ENCODE measurements at regions not wholly inside any gene's neighbourhood (a gene's known extent, or its start where the extent isn't known, plus 50 kb on each side); places are given as distances from the start of the nearest gene placed in this dataset.

DNA sequence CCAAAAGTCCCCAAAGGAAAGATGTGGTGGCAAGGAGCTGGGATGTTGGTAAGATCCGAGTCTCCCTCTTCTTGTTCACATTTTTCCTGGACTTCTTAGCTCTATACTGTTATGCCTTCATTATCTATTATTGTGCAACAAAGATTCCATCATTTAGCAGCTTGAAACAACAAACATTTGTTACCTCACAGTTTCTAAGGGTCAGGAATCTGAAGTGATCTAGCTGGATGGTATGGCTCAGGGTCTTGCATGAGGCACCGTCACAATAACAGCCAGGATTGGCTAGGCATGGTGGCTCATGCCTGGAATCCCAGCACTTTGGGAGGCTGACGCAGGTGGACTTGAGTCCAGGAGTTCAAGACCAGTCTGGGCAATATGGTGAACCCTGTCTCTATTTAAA is 51.1 kb upstream of the KRAS start:
- no peaks in the 10 kb centered on the region for H3K27me3 ChIP-seq (ENCODE audit: insufficient read depth, low read length, poor library complexity, severe bottlenecking)
- ChIA-PET POLR2A (no interaction called here), CTCF (no interaction called here)
- Mint-ChIP-seq H3K36me3 (peaks cover 0 to 3% (median 1%) of the 10 kb centered on the region in 3 donors), H3K27me3 (peaks cover 4 to 7% of the 10 kb centered on the region in 2 donors), H3K4me1 (no peaks in the 10 kb centered on the region), H3K9me3 (no peaks in the 10 kb centered on the region), H3K27ac (no peak overlapping the region), H3K4me3 (no peak overlapping the region)
- no peaks in the 10 kb centered on the region for H3K36me3 ChIP-seq (ENCODE audit: insufficient read depth, low read length)
- H3K9me3 ChIP-seq (ENCODE audit: low read length), result no peaks in the 10 kb centered on the region
- H3K4me1 ChIP-seq (ENCODE audit: insufficient read depth, low read length), result no peaks in the 10 kb centered on the region
- H3K4me3 ChIP-seq (ENCODE audit: low read length), result no peak overlapping the region
- DNase-seq, result no peak
- H3K27ac ChIP-seq (ENCODE audit: low read depth, low read length), result no peak overlapping the region

Measured in CD8-positive, alpha-beta memory T cell (primary cell).